ENCODE measurements at regions not wholly inside any gene's neighbourhood (a gene's known extent, or its start where the extent isn't known, plus 50 kb on each side); places are given as distances from the start of the nearest gene placed in this dataset.
"Not testable (repeated sequence)": the region's sequence is repeated elsewhere in the genome, so short reads cannot be mapped to it uniquely, and the experiment has no call there.

- DNase-seq (ENCODE audit: low read depth in 2 of 2) = no peak
These were observed 56.4 kb upstream of the XIRP2 start for GRCh38 chr2:166831930-166832329.

- DNase-seq (ENCODE audit: low read depth in 2 of 2) = no peak
These were observed 62.4 kb upstream of the XIRP2 start for GRCh38 chr2:166825914-166826313.

DNA sequence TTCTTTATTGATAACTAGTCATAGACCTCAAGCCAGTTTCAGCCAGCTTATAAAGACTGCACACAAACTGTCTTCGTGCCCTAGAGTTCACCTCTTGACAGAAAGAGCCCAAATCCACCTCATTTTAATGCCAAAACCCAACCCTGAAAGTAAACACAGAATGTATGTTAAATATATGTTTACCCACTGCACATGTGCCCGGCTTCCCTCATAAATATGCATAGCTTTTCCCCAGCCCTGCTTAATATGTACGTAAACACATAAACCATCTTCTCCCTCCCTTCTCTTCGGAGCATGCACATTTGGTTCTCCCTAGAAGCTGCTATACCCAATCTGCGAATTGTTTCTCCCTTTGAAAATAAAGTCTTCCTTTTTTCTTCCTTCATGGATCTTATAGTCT, 73.9 kb upstream of the XIRP2 start:
- no peak for DNase-seq (ENCODE audit: low read depth in 2 of 2)

- DNase-seq (ENCODE audit: low read depth in 2 of 2) = no peak
These were observed 76.0 kb upstream of the XIRP2 start for GRCh38 chr2:166812166-166812891.

GRCh38 chr2:166805753-166806152, 82.5 kb upstream of the XIRP2 start:
- DNase-seq (ENCODE audit: low read depth in 2 of 2) = no peak

DNA sequence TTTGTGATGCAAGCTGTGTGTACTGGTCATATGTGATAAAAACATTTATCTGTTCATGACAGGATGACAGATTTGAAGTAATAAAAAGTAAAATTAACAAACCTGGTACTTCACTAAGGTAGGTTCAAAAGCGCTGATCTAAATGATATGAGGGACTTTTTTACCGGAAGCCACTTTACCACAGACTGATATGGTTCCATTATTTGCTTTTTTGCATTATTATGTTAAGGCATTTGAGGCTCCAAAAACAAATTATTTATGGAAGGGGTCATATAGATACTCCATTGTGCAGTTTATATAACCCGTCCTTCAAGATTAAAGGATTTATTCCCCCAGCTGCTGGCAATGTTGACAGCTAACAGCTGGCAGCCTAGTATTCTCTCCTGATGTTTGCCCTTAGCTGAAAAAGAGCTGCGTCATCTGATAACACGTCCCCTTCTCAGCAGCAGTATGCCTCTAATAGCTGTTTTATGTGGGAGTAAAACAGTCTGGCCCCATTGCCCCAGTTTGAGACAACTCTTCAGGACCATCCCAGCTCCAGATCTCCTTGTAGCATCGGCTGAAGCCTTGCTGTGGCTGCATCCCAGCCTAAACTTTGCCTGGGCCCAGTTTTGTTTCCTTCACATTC, 84.8 kb upstream of the XIRP2 start:
- DNase-seq (ENCODE audit: low read depth in 2 of 2) = no peak

DNA sequence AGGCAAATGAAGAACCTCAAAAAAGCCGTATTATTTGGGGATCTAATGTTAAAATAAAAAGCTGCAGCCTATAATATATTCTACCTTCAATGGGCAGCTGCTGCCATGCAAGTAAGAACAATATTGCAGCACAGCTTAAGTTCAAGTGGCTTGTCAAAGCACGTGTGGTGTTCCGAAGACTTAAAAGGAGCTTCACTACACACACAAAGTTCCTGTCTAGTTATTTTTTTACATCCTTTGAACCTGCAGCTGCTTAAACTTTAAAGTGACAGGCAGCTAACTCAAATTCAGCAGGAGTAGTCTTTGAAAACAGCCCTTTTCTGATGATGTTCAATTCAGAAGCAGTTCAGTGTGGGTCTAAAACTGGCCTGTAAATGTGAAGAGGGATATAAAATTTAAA, 85.8 kb upstream of the XIRP2 start:
- DNase-seq (ENCODE audit: low read depth in 2 of 2) = no peak

GRCh38 chr2:166792808-166793207, 95.5 kb upstream of the XIRP2 start:
- no peak for DNase-seq (ENCODE audit: low read depth in 2 of 2)

- DNase-seq (ENCODE audit: low read depth in 2 of 2) = no peak
These were observed 101.6 kb upstream of the XIRP2 start for GRCh38 chr2:166786707-166787106.

- no peak for DNase-seq (ENCODE audit: low read depth in 2 of 2)
These were observed 103.9 kb upstream of the XIRP2 start for GRCh38 chr2:166784296-166784946.

DNA sequence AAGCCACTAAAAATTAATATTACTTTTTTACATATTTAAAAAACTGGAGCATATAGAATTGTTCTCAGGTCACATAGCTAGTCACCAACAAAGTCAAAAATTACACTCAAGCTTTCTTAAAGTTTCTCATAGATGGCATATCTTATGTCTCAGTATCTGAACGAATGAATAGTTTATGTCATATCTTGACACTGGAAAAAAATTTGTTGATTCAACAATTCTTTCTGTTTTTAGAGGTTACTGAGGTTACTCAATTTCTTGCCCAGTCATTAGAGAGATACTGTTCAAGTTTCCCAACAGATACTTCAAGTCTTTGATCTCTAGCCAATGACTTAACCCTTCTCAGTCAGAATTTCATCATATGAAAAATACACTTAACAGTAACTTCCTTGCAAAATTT, 113.1 kb upstream of the XIRP2 start:
- DNase-seq (ENCODE audit: low read depth in 2 of 2) = no peak

- DNase-seq (ENCODE audit: low read depth in 2 of 2) = no peak
These were observed 114.9 kb upstream of the XIRP2 start for GRCh38 chr2:166773308-166773949.

GRCh38 chr2:166768393-166769123, 119.7 kb upstream of the XIRP2 start:
- DNase-seq (ENCODE audit: low read depth in 2 of 2) = no peak

GRCh38 chr2:166766769-166767322, 121.4 kb upstream of the XIRP2 start:
- DNase-seq (ENCODE audit: low read depth in 2 of 2) = not testable (repeated sequence)

DNA sequence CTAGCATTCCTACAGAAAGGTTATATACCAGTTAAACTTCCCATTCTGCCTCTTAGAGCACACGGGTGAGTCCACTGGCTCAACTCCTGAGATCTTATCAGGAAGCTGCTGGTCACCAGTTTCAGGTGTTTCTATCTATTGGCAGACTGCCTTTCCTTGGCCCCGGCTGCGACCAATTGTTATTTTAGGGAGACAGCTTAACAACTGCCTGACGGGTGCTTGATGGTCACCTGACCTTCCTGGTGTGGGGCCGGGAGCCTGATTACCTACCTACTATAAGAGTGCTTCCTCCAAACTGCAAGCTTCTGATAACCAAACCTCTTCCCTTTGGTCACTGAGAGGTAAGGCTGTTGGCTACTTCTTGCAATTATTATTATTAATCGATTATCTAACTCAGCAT, 122.1 kb upstream of the XIRP2 start:
- no peak for DNase-seq (ENCODE audit: low read depth in 2 of 2)

GRCh38 chr2:166765141-166765540, 123.1 kb upstream of the XIRP2 start:
- DNase-seq (ENCODE audit: low read depth in 2 of 2) = no peak

GRCh38 chr2:166764702-166765101, 123.6 kb upstream of the XIRP2 start:
- DNase-seq (ENCODE audit: low read depth in 2 of 2) = no peak

GRCh38 chr2:166764216-166764615, 124.1 kb upstream of the XIRP2 start:
- no peak for DNase-seq (ENCODE audit: low read depth in 2 of 2)

- no peak for DNase-seq (ENCODE audit: low read depth in 2 of 2)
These were observed 125.5 kb upstream of the XIRP2 start for GRCh38 chr2:166762746-166763145.

GRCh38 chr2:166758956-166759355, 129.3 kb upstream of the XIRP2 start:
- DNase-seq (ENCODE audit: low read depth in 2 of 2) = no peak

GRCh38 chr2:166750624-166751023, 137.7 kb upstream of the XIRP2 start:
- DNase-seq (ENCODE audit: low read depth in 2 of 2) = no peak
